Islet of Langerhans (tissue), 1 donor: ENCODE measurements at regions not wholly inside any gene's neighbourhood (a gene's known extent, or its start where the extent isn't known, plus 50 kb on each side); places are given as distances from the start of the nearest gene placed in this dataset.

ENCODE experiments used
- FAIRE-seq: peaks from one replicate; lab custom pipeline; 2011; peaks lifted over from hg19 to GRCh38; lab: Jason Lieb, UNC

- FAIRE-seq = no peak
These were observed 269.3 kb downstream of the FOXA2 start for GRCh38 chr20:22315073-22315472.

GRCh38 chr20:22312744-22313346 lies 271.5 kb downstream of the FOXA2 start:
- FAIRE-seq = peak; percentile 96

GRCh38 chr20:22308934-22309333 lies 275.4 kb downstream of the FOXA2 start:
- FAIRE-seq = no peak

- FAIRE-seq = no peak
These were observed 277.0 kb downstream of the FOXA2 start for GRCh38 chr20:22307409-22307808.

GRCh38 chr20:22305381-22305780 lies 279.0 kb downstream of the FOXA2 start:
- FAIRE-seq = no peak

- FAIRE-seq = no peak
These were observed 280.8 kb downstream of the FOXA2 start for GRCh38 chr20:22303523-22303922.

- no peak for FAIRE-seq
These were observed 282.3 kb downstream of the FOXA2 start for GRCh38 chr20:22302039-22302438.

GRCh38 chr20:22293886-22294285 lies 290.5 kb downstream of the FOXA2 start:
- FAIRE-seq = no peak

GRCh38 chr20:22289442-22289841 lies 294.9 kb downstream of the FOXA2 start:
- FAIRE-seq = no peak

- no peak for FAIRE-seq
These were observed 295.4 kb downstream of the FOXA2 start for GRCh38 chr20:22288957-22289356.

GRCh38 chr20:22288156-22288555 lies 296.2 kb downstream of the FOXA2 start:
- FAIRE-seq = no peak

GRCh38 chr20:22285555-22285954 lies 298.8 kb downstream of the FOXA2 start:
- no peak for FAIRE-seq

- FAIRE-seq = no peak
These were observed 301.7 kb downstream of the FOXA2 start for GRCh38 chr20:22282696-22283095.

- FAIRE-seq = no peak
These were observed 310.0 kb downstream of the FOXA2 start for GRCh38 chr20:22274330-22274729.

- no peak for FAIRE-seq
These were observed 315.7 kb downstream of the FOXA2 start for GRCh38 chr20:22268675-22269074.

- no peak for FAIRE-seq
These were observed 319.5 kb downstream of the FOXA2 start for GRCh38 chr20:22264917-22265316.

GRCh38 chr20:22260506-22260905 lies 323.9 kb downstream of the FOXA2 start:
- no peak for FAIRE-seq

GRCh38 chr20:22257912-22258311 lies 326.5 kb downstream of the FOXA2 start:
- no peak for FAIRE-seq

GRCh38 chr20:22248051-22248667 lies 336.2 kb downstream of the FOXA2 start:
- no peak for FAIRE-seq

- no peak for FAIRE-seq
These were observed 339.2 kb downstream of the FOXA2 start for GRCh38 chr20:22245139-22245538.

- FAIRE-seq = no peak
These were observed 341.3 kb downstream of the FOXA2 start for GRCh38 chr20:22243067-22243466.

GRCh38 chr20:22241609-22242008 lies 342.8 kb downstream of the FOXA2 start:
- no peak for FAIRE-seq

- FAIRE-seq = no peak
These were observed 351.4 kb downstream of the FOXA2 start for GRCh38 chr20:22232923-22233322.

- FAIRE-seq = no peak
These were observed 351.9 kb downstream of the FOXA2 start for GRCh38 chr20:22232473-22232872.
